Smooth muscle cell (in vitro differentiated cells): ENCODE measurements at regions not wholly inside any gene's neighbourhood (a gene's known extent, or its start where the extent isn't known, plus 50 kb on each side); places are given as distances from the start of the nearest gene placed in this dataset.

Experiments used
- DNase-seq: peaks from one replicate; lab custom pipeline; 2025; ENCODE audit not compliant: unreplicated experiment; lab: John Stamatoyannopoulos, UW
- H2AFZ ChIP-seq: fragments of 200-600 bp; sonication (generic); 2 replicates; pipeline ENCODE4 v1.6.0; 2016; ENCODE audit warnings: antibody characterized with exemption, low read depth, mild to moderate bottlenecking
- H3F3A ChIP-seq: fragments of 200-600 bp; sonication (generic); 2 replicates; pipeline ENCODE4 v1.6.0; 2017; ENCODE audit warnings: antibody characterized with exemption, low read depth
- H3K27ac ChIP-seq: fragments of 200-600 bp; sonication (generic); 2 replicates; pipeline ENCODE4 v1.5.1; 2016; ENCODE audit warnings: low read depth, mild to moderate bottlenecking
- H3K27me3 ChIP-seq: fragments of 200-600 bp; sonication (generic); 2 replicates; pipeline ENCODE4 v1.6.1; 2016; ENCODE audit warnings: low read depth, mild to moderate bottlenecking
- H3K36me3 ChIP-seq: fragments of 200-600 bp; sonication (generic); 2 replicates; pipeline ENCODE4 v1.5.1; 2016; ENCODE audit warnings: low read depth
- H3K4me1 ChIP-seq: fragments of 200-600 bp; sonication (generic); 2 replicates; pipeline ENCODE4 v1.5.1; 2016; ENCODE audit warnings: low read depth
- H3K4me2 ChIP-seq: fragments of 200-600 bp; sonication (generic); 2 replicates; pipeline ENCODE4 v1.6.0; 2016; ENCODE audit warnings: mild to moderate bottlenecking
- H3K4me3 ChIP-seq: fragments of 200-600 bp; sonication (generic); 2 replicates; pipeline ENCODE4 v1.5.1; 2016; ENCODE audit warnings: mild to moderate bottlenecking
- H3K79me2 ChIP-seq: fragments of 200-600 bp; sonication (generic); 2 replicates; pipeline ENCODE4 v1.6.0; 2016; ENCODE audit warnings: low read depth, mild to moderate bottlenecking
- H3K9ac ChIP-seq: fragments of 200-600 bp; sonication (generic); 2 replicates; pipeline ENCODE4 v1.6.0; 2016; ENCODE audit warnings: low read depth
- H3K9me3 ChIP-seq: fragments of 200-600 bp; sonication (generic); replicated peaks from 2 replicates; pipeline ENCODE4 v1.5.1; 2016; ENCODE audit warnings: low read depth
- H4K20me1 ChIP-seq: fragments of 200-600 bp; sonication (generic); 2 replicates; pipeline ENCODE4 v1.6.0; 2016; ENCODE audit warnings: low read depth
- CTCF ChIP-seq: fragments of 200-600 bp; sonication (generic); IDR thresholded peaks from 2 replicates; pipeline ENCODE4 v1.5.1; 2017; ENCODE audit warnings: borderline replicate concordance, mild to moderate bottlenecking, antibody characterized with exemption; ENCODE audit not compliant: insufficient read depth, poor library complexity, severe bottlenecking
- WGBS: methylation state at CpG from one replicate; pipeline ENCODE4 v1.1.7; 2016; ENCODE audit warnings: low lambda C conversion rate; 5-methylcytosine and 5-hydroxymethylcytosine counted together

GRCh38 chr3:153767601-153768560, 353.3 kb upstream of the ARHGEF26 start:
- H3K27ac ChIP-seq: no peak overlapping the region
- H4K20me1 ChIP-seq: no peaks in the 10 kb centered on the region
- no peaks in the 10 kb centered on the region for H3K36me3 ChIP-seq
- no peaks in the 10 kb centered on the region for H3K4me1 ChIP-seq
- no peaks in the 10 kb centered on the region for H3K27me3 ChIP-seq
- H3K4me3 ChIP-seq: no peak overlapping the region
- H3K9me3 ChIP-seq: no peaks in the 10 kb centered on the region
- no peak overlapping the region for H3K4me2 ChIP-seq
- no peaks in the 10 kb centered on the region for H3K79me2 ChIP-seq
- no peaks in the 10 kb centered on the region for H3F3A ChIP-seq
- H3K9ac ChIP-seq: no peak overlapping the region
- no peak overlapping the region for H2AFZ ChIP-seq
- DNase-seq: no peak
- TF ChIP-seq CTCF: no peak
- 86% methylated on average over 9 of the region's 9 CpGs for WGBS

- Histone ChIP-seq H3K4me2 (no peak overlapping the region), H3F3A (no peaks in the 10 kb centered on the region), H3K4me3 (no peak overlapping the region), H3K27ac (no peak overlapping the region), H3K27me3 (no peaks in the 10 kb centered on the region), H3K79me2 (no peaks in the 10 kb centered on the region), H3K9me3 (no peaks in the 10 kb centered on the region), H2AFZ (no peak overlapping the region), H3K4me1 (no peaks in the 10 kb centered on the region), H3K36me3 (no peaks in the 10 kb centered on the region), H4K20me1 (no peaks in the 10 kb centered on the region), H3K9ac (no peak overlapping the region)
- TF ChIP-seq CTCF: peak; percentile 78
- WGBS: 47% methylated on average over 5 of the region's 5 CpGs
- DNase-seq: no peak
Observed at GRCh38 chr3:153768561-153769469, 352.4 kb upstream of the ARHGEF26 start.

GRCh38 chr3:153783106-153783505, 338.1 kb upstream of the ARHGEF26 start:
- Histone ChIP-seq H3F3A (peaks cover 7% of the 10 kb centered on the region), H2AFZ (peak overlapping the region; percentile 34), H3K4me3 (no peak overlapping the region), H3K27me3 (no peaks in the 10 kb centered on the region), H3K4me1 (peaks cover 7% of the 10 kb centered on the region), H3K4me2 (peak overlapping the region; percentile 49), H3K9me3 (no peaks in the 10 kb centered on the region), H3K9ac (no peak overlapping the region), H3K36me3 (no peaks in the 10 kb centered on the region), H3K79me2 (no peaks in the 10 kb centered on the region), H4K20me1 (no peaks in the 10 kb centered on the region), H3K27ac (no peak overlapping the region)
- DNase-seq: no peak
- 19% methylated on average over 2 of the region's 2 CpGs for WGBS
- no peak for TF ChIP-seq CTCF
